HFFc6 (cell line): ENCODE measurements at regions not wholly inside any gene's neighbourhood (a gene's known extent, or its start where the extent isn't known, plus 50 kb on each side); places are given as distances from the start of the nearest gene placed in this dataset.
"Not testable (repeated sequence)": the region's sequence is repeated elsewhere in the genome, so short reads cannot be mapped to it uniquely, and the experiment has no call there.

ENCODE experiments used
- DNase-seq: peaks from one replicate; pipeline ENCODE4 v3.0.0-alpha.2; 2018
- H3K27ac Mint-ChIP-seq: 2 replicates; pipeline ENCODE4 v1.8.0; 2020; ENCODE audit warnings: mild to moderate bottlenecking, mixed read lengths
- H3K27me3 Mint-ChIP-seq: 2 replicates; pipeline ENCODE4 v1.8.0; 2021; ENCODE audit warnings: mild to moderate bottlenecking, moderate library complexity, mixed read lengths; ENCODE audit not compliant: insufficient read depth
- H3K36me3 Mint-ChIP-seq: 2 replicates; pipeline ENCODE4 v1.8.0; 2021; ENCODE audit warnings: low read depth, mixed read lengths
- H3K4me1 Mint-ChIP-seq: 2 replicates; pipeline ENCODE4 v1.8.0; 2020; ENCODE audit warnings: low read depth, mixed read lengths
- H3K4me3 Mint-ChIP-seq: 2 replicates; pipeline ENCODE4 v1.8.0; 2020; ENCODE audit warnings: mild to moderate bottlenecking, moderate library complexity, mixed read lengths
- H3K9me3 Mint-ChIP-seq: 2 replicates; pipeline ENCODE4 v1.8.0; 2020; ENCODE audit warnings: mild to moderate bottlenecking, mixed read lengths
- TF ChIP-seq, protein P1 (sequence below): fragments of 200-600 bp; sonication (generic); IDR thresholded peaks from 2 replicates; pipeline ENCODE4 v1.5.0; 2021; ENCODE audit warnings: antibody characterized with exemption, mild to moderate bottlenecking

DNA sequence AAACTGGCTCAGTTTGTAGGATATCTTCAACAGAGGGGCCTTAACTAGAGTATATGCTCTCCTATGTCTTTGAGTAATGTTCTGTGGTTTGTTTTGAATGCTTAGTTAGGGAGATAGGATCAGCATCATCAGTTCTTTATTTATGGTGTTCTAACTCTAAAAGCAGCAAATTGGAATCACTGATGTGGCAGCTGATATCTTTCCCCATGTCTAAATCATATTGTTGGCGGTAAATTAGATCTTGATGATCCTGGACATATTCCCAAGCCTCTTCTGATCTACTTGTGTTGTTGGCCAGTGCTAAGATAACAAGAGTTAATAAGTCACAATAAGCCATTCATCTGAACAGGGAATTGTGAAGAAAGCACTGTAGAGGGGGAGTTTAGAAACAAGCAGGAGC, 332.4 kb upstream of the DAB2 start:
- H3K4me1 Mint-ChIP-seq, result peaks cover 53% of the 10 kb centered on the region

DNA sequence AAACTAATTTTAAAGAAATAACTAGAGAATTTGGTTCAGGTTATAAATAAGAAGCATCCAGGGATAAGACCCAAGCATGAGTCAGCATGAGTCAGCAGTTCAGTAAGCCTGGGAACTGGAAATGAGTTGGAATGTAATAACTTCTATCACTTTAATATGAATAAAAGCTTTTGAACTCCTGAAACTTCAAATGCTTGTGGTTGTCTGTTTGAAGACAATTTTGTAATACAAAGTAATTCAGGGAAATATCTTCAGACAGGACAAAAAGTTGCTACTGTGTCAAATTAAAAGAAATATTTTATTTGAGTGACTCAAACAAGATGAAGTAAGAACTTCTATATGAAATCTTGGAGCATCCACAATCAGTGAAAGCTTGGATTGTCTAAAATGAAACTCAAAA, 331.2 kb upstream of the DAB2 start:
- TF ChIP-seq, protein P1, sequence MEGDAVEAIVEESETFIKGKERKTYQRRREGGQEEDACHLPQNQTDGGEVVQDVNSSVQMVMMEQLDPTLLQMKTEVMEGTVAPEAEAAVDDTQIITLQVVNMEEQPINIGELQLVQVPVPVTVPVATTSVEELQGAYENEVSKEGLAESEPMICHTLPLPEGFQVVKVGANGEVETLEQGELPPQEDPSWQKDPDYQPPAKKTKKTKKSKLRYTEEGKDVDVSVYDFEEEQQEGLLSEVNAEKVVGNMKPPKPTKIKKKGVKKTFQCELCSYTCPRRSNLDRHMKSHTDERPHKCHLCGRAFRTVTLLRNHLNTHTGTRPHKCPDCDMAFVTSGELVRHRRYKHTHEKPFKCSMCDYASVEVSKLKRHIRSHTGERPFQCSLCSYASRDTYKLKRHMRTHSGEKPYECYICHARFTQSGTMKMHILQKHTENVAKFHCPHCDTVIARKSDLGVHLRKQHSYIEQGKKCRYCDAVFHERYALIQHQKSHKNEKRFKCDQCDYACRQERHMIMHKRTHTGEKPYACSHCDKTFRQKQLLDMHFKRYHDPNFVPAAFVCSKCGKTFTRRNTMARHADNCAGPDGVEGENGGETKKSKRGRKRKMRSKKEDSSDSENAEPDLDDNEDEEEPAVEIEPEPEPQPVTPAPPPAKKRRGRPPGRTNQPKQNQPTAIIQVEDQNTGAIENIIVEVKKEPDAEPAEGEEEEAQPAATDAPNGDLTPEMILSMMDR, result no peak
- peak; percentile 92 for DNase-seq
- peak overlapping the region; percentile 80 for H3K27ac Mint-ChIP-seq
- no peaks in the 10 kb centered on the region for H3K9me3 Mint-ChIP-seq
- H3K4me3 Mint-ChIP-seq, result peak overlapping the region; percentile 41; the same call in 1 of the 2 replicates
- H3K27me3 Mint-ChIP-seq, result no peaks in the 10 kb centered on the region
- peaks cover 9% of the 10 kb centered on the region; the same call in 1 of the 2 replicates for H3K36me3 Mint-ChIP-seq
- peaks cover 48% of the 10 kb centered on the region for H3K4me1 Mint-ChIP-seq

More for the DNA sequence above, 332.4 kb upstream of the DAB2 start:
- H3K4me3 Mint-ChIP-seq, result no peak overlapping the region
- H3K36me3 Mint-ChIP-seq, result peaks cover 9% of the 10 kb centered on the region; the same call in 1 of the 2 replicates
- no peaks in the 10 kb centered on the region for H3K27me3 Mint-ChIP-seq
- no peaks in the 10 kb centered on the region for H3K9me3 Mint-ChIP-seq
- TF ChIP-seq, protein P1, result no peak
- peak; percentile 45 for DNase-seq
- peak overlapping the region; percentile 17; the same call in 1 of the 2 replicates for H3K27ac Mint-ChIP-seq

DNA sequence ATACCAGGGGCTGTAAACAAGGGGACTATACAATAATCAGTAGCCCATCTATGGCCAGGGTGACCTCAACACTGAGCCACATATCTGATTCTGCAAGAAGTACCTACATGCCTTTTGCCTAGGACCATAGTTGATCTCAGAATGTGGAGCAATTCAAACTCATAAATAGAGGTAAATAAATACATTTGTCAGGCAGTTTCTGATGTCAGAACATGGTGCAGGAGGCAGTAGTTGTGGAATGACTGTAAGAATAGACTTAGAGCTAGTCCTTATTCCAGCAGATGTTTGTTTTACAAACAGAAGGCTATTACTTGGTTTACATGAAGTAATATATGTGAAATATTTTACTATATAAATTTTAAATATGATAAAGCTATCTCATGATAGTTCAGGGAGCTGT, 330.7 kb upstream of the DAB2 start:
- no peak for DNase-seq
- H3K27ac Mint-ChIP-seq, result peak overlapping the region; percentile 80
- H3K36me3 Mint-ChIP-seq, result peaks cover 9% of the 10 kb centered on the region; the same call in 1 of the 2 replicates
- peaks cover 42% of the 10 kb centered on the region for H3K4me1 Mint-ChIP-seq
- no peaks in the 10 kb centered on the region for H3K9me3 Mint-ChIP-seq
- no peaks in the 10 kb centered on the region for H3K27me3 Mint-ChIP-seq
- H3K4me3 Mint-ChIP-seq, result no peak overlapping the region
- TF ChIP-seq, protein P1, result no peak

DNA sequence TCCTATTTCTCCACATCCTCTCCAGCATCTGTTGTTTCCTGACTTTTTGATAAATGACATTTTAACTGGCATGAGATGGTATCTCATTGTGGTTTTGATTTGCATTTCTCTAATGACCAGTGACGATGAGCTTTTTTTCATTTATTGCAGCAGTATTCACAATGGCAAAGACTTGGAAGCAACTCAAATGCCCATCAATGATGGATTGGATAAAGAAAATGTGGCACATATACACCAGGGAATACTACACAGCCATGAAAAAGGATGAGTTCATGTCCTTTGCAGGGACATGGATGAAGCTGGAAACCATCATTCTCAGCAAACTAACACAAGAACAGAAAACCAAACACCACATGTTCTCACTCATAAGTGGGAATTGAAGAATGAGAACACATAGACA, 329.0 kb upstream of the DAB2 start:
- H3K9me3 Mint-ChIP-seq, H3K27ac Mint-ChIP-seq: not testable (repeated sequence)

DNA sequence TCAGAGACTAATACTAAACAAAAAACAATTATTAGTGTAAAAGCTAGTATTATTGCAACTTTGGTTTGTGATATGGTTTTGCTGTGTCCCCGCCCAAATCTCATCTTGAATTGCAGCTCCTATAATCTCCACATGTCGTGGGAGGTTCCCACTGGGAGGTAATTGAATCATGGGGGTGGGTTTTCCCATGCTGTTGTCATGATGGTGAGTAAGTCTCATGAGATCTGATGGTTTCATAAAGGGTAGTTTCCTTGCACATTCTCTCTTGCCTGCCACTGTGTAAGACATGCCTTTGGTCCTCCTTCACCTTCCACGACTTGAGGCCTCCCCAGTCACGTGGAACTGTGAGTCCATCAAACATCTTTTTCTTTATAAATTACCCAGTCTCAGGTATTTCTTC, 325.9 kb upstream of the DAB2 start:
- peaks cover 9% of the 10 kb centered on the region; the same call in 1 of the 2 replicates for H3K36me3 Mint-ChIP-seq
- DNase-seq, result no peak
- no peak overlapping the region for H3K4me3 Mint-ChIP-seq
- peaks cover 4% of the 10 kb centered on the region; the same call in 1 of the 2 replicates for H3K27me3 Mint-ChIP-seq
- TF ChIP-seq, protein P1, result no peak
- no peak overlapping the region for H3K27ac Mint-ChIP-seq
- H3K9me3 Mint-ChIP-seq, result no peaks in the 10 kb centered on the region
- H3K4me1 Mint-ChIP-seq, result peaks cover 9% of the 10 kb centered on the region

More for the DNA sequence above, 329.0 kb upstream of the DAB2 start:
- H3K4me1 Mint-ChIP-seq, result peaks cover 27% of the 10 kb centered on the region
- DNase-seq, H3K36me3 Mint-ChIP-seq, H3K27me3 Mint-ChIP-seq, H3K4me3 Mint-ChIP-seq: not testable (repeated sequence)

DNA sequence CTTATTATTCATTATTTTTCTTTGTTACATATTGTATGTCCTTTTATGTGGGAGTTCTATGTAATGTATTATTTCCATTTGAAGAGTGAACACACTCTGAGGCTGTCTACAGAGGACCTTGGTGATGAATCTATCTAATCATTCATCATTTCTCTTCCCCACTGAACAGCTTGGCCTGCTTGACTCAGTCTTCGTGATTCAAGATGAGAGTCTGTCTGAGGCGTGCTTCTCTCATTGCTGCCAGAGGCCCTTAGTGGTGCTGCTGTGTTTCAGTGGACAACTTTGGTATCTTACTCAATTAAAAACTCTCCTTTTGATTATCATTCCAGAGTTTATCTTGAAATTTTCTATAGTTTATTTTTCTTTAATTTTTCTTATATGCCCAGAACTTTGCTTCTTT, 318.1 kb upstream of the DAB2 start:
- Mint-ChIP-seq H3K36me3 (no peaks in the 10 kb centered on the region), H3K27ac (no peak overlapping the region), H3K4me3 (no peak overlapping the region), H3K9me3 (no peaks in the 10 kb centered on the region), H3K27me3 (peaks cover 2% of the 10 kb centered on the region; the same call in 1 of the 2 replicates), H3K4me1 (no peaks in the 10 kb centered on the region)
- no peak for DNase-seq
- TF ChIP-seq, protein P1, result no peak
